GM21390 (cell line): ENCODE measurements at regions not wholly inside any gene's neighbourhood (a gene's known extent, or its start where the extent isn't known, plus 50 kb on each side); places are given as distances from the start of the nearest gene placed in this dataset.
"Not testable (repeated sequence)": the region's sequence is repeated elsewhere in the genome, so short reads cannot be mapped to it uniquely, and the experiment has no call there.

ENCODE experiments used
- ATAC-seq: cut with Tn5 transposase; IDR thresholded peaks from one replicate; pipeline ENCODE4 v1.9.1; 2021; ENCODE audit not compliant: unreplicated experiment

DNA sequence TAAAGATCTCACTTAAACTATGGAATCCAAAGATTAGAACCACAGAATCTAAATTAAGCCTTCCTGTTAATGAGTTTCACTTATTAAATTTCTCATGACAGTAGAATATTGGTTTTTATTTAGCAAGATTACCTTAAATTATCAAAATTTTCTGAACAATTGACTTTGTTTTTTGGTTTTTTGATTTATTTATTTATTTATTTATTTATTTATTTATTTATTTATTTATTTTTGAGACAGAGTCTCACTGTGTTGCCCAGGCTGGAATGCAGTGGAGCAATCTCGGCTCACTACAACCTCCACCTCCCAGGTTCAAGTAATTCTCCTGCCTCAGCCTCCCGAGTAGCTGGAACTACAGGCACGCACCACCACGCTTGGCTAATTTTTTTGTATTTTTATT lies 538.6 kb downstream of the AMY1C start:
- ATAC-seq, result not testable (repeated sequence)

DNA sequence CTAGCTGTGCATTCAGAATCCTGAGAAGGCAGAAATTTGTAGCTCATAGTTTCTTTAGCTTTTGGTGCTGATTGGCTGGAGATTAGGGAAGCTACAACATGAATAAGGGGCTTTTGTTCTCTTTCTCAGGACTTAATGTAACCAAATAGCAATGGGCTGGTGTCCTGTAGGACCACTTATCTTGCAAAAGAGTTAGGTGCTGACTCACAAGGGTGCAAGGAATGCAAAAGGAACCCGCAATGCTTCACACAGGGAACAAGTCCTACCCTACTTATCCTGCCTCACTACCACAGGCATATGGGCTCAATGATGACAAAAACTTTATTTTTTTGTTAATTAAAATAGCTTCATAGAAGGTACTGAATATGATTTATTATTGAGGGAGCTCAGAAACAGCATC lies 541.5 kb downstream of the AMY1C start:
- ATAC-seq, result no peak

- ATAC-seq, result no peak
Measured at GRCh38 chr1:104294259-104294658, 544.6 kb downstream of the AMY1C start.

GRCh38 chr1:104295511-104295910 lies 545.8 kb downstream of the AMY1C start:
- ATAC-seq, result no peak

GRCh38 chr1:104309673-104310072 lies 560.0 kb downstream of the AMY1C start:
- ATAC-seq, result no peak

GRCh38 chr1:104315823-104316222 lies 566.1 kb downstream of the AMY1C start:
- no peak for ATAC-seq

GRCh38 chr1:104322131-104322530 lies 572.4 kb downstream of the AMY1C start:
- no peak for ATAC-seq

GRCh38 chr1:104329278-104329677 lies 579.6 kb downstream of the AMY1C start:
- no peak for ATAC-seq

GRCh38 chr1:104331763-104332162 lies 582.1 kb downstream of the AMY1C start:
- ATAC-seq, result no peak

- ATAC-seq, result not testable (repeated sequence)
Measured at GRCh38 chr1:104337927-104338326, 588.2 kb downstream of the AMY1C start.

- ATAC-seq, result no peak
Measured at GRCh38 chr1:104341944-104342343, 592.2 kb downstream of the AMY1C start.

DNA sequence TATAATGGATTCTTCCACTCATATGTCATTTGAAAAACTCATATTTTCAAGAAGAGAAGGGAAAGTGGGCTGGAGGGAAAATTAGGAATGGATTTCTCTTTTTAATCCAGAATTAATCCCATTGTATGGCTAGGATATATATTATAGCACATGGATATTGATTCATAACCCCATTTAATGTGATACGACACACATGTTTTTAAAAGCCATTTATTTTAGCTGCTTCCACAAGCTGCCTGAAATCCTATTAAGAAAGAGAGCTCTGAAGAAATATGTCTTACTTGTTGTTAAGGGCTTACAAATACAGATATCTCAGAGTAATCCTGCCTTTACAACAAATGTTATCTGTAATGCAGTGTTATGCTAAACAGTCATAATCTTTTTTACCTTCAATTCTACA lies 598.6 kb downstream of the AMY1C start:
- ATAC-seq, result no peak

- ATAC-seq, result no peak
Measured at GRCh38 chr1:104353580-104353979, 603.9 kb downstream of the AMY1C start.

DNA sequence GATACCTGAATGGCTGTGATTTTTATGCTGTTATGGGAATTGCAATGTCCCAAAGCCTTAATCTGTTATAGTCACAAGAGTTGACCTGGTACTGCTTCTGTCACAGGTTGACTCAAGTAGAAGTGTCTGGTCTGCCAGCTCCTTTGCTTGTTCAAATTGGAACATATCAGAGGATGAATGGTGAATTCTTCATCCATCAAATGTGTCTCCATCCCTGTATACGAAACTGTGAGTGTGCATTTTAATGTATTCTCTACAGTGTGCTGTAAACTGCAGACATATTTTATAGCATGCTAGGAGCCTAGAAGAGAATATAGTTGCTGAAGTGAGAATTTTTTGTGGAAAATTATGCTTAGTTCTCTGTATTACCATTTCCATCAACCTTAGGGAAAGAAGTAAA lies 608.4 kb downstream of the AMY1C start:
- ATAC-seq, result no peak

GRCh38 chr1:104358621-104359020 lies 608.9 kb downstream of the AMY1C start:
- ATAC-seq, result no peak

- ATAC-seq, result no peak
Measured at GRCh38 chr1:104378414-104378813, 628.7 kb downstream of the AMY1C start.

GRCh38 chr1:104380003-104380402 lies 630.3 kb downstream of the AMY1C start:
- no peak for ATAC-seq

GRCh38 chr1:104387716-104388508 lies 638.2 kb downstream of the AMY1C start:
- ATAC-seq, result no peak

- ATAC-seq, result no peak
Measured at GRCh38 chr1:104392552-104392951, 642.9 kb downstream of the AMY1C start.

GRCh38 chr1:104402178-104402577 lies 652.5 kb downstream of the AMY1C start:
- no peak for ATAC-seq

- ATAC-seq, result no peak
Measured at GRCh38 chr1:104403883-104404282, 654.2 kb downstream of the AMY1C start.

DNA sequence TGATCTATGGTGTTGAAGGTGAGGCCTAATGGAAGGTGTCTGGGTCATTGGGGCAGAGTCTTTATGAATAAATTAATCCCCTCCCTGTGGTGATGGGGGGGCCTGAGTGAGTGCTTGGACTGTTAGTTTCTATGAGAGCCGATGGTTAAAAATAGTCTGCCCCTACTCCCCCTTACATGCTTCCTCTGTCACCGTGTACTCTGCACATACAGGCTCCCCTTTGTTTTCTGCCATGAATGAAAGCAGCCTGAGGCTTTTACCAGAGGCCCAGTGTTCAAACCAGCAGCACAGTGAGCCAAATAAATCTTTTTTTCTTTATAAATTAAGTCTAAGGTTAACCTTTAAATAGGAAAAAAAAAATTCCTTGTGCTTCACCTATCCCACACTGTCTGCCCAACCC lies 657.0 kb downstream of the AMY1C start:
- ATAC-seq, result no peak

DNA sequence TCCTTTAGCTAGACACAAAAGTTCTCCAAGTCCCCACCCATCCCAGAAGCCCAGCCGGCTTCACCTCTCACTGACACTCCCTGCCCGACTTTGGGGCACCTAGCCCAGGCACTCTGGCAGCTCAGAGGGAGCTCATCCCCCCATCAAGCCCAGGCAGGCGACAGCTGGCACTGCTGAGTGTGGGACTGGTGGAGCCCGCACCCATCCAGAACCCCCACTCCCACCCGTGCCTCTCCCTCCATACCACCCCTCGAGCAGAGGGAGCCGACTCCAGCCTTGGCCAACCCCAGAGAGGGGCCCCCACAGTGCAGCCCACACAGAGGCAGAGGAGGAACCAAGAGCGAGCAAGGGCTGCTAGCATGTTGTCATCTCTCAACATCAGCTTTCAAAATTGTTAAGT lies 658.6 kb downstream of the AMY1C start:
- ATAC-seq, result no peak
